Astrocyte of the spinal cord (primary cell): ENCODE measurements at regions not wholly inside any gene's neighbourhood (a gene's known extent, or its start where the extent isn't known, plus 50 kb on each side); places are given as distances from the start of the nearest gene placed in this dataset.
A peak's percentile ranks its signal among the peaks of the same experiment; 100 is the strongest.

ENCODE experiments used
- DNase-seq: peaks from one replicate; pipeline ENCODE4 v3.0.0; 2011; ENCODE audit warnings: low read depth, low spot score
- H3K4me3 ChIP-seq: 2 replicates; pipeline ENCODE4 v1.5.1; 2011; ENCODE audit warnings: low read depth, mild to moderate bottlenecking, low read length, moderate library complexity
- CTCF ChIP-seq: IDR thresholded peaks from 2 replicates; pipeline ENCODE4 v1.5.1; 2012; ENCODE audit warnings: low read depth, mild to moderate bottlenecking, low read length, inconsistent platforms
- in situ Hi-C: cut with HindIII; loops from 2 replicates; pipeline ENCODE4 v1.10.0; 2017; ENCODE audit warnings: low sequenced_read_pairs

DNA sequence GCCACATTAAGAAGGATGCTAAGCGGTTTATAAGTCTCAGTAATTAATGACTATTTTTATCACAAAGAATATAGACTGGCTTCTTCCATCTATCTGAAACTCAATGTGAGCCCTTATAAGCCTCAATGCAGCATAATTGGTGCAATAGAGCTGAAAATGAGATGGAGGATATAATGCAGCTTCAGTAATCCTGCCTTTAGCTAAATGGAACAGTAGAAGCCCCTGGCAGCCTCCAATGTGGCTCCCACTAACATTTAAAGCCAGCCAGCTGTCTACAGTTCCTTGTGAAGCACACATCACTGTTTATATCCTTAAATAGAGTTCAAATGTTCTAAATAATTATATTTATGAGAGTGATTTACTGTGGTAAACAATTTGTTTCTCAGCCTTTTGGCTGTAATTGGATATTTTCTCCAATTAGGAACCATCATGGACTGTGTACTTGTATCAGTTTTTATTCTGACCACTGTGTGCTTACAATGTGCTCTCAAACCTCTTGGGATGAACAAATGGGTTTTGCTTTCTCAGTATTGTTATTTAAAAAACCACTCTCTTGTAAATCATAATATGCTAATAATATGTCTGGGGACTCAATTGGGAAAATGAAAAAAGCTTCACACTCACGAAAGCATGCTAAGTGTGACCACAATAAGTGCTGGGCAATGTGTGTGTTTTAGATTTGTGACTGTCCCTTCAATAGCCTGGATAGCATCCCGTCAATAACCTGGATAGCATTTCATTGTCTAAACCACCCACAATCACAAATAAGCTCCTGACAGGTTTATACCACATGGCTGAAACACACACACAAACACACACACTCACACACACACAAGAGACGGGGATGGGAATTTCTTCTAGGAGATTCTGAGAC, 366.6 kb downstream of the GBE1 start:
- no peak for DNase-seq
- in situ Hi-C loops = no loop called here
- no peak overlapping the region for H3K4me3 ChIP-seq
- TF ChIP-seq CTCF = no peak

GRCh38 chr3:81393251-81393650, 368.2 kb downstream of the GBE1 start:
- in situ Hi-C loops = no loop called here
- H3K4me3 ChIP-seq = no peak overlapping the region
- no peak for TF ChIP-seq CTCF
- DNase-seq = peak; percentile 15

DNA sequence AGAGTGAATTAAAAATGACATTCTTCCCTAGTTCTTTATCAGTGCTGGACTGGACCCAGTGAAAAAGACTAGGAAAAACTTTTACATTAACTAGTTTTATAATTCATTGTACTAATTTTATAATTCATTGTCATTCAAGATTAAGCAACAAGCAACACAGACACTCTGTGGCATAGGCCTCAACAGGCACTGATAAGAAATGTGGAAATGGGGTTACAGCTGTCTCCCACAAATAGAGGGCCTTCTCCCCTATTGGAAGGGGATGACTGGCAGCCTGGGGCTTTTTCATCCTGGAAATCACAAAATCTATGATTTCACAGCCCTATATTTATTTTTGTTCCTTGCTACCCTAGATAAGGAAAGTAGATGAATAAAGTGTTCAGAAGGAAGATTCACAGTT, 370.6 kb downstream of the GBE1 start:
- no peak for TF ChIP-seq CTCF
- no peak for DNase-seq
- in situ Hi-C loops = no loop called here
- no peak overlapping the region for H3K4me3 ChIP-seq

- no peak overlapping the region for H3K4me3 ChIP-seq
- in situ Hi-C loops = no loop called here
- DNase-seq = no peak
- no peak for TF ChIP-seq CTCF
Observed at GRCh38 chr3:81388191-81388590, 373.3 kb downstream of the GBE1 start.

GRCh38 chr3:81382470-81382869, 379.0 kb downstream of the GBE1 start:
- H3K4me3 ChIP-seq = no peak overlapping the region
- no peak for DNase-seq
- TF ChIP-seq CTCF = no peak
- in situ Hi-C loops = no loop called here

GRCh38 chr3:81380234-81380633, 381.2 kb downstream of the GBE1 start:
- no peak for DNase-seq
- in situ Hi-C loops = no loop called here
- TF ChIP-seq CTCF = no peak
- no peak overlapping the region for H3K4me3 ChIP-seq
